ENCODE measurements at regions not wholly inside any gene's neighbourhood (a gene's known extent, or its start where the extent isn't known, plus 50 kb on each side); places are given as distances from the start of the nearest gene placed in this dataset.
"Not testable (repeated sequence)": the region's sequence is repeated elsewhere in the genome, so short reads cannot be mapped to it uniquely, and the experiment has no call there.

- DNase-seq: no peak
Observed at GRCh38 chr15:69660114-69660513, 207.5 kb downstream of the RPLP1 start.

GRCh38 chr15:69660658-69661405 is 208.2 kb downstream of the RPLP1 start:
- DNase-seq: no peak

- no peak for DNase-seq
Observed at GRCh38 chr15:69661446-69661845, 208.8 kb downstream of the RPLP1 start.

GRCh38 chr15:69661871-69662644 is 209.4 kb downstream of the RPLP1 start:
- no peak for DNase-seq

- no peak for DNase-seq
Observed at GRCh38 chr15:69662645-69663000, 210.0 kb downstream of the RPLP1 start.

- DNase-seq: no peak
Observed at GRCh38 chr15:69663441-69663840, 210.8 kb downstream of the RPLP1 start.

GRCh38 chr15:69663982-69664381 is 211.4 kb downstream of the RPLP1 start:
- DNase-seq: no peak

- DNase-seq: no peak
Observed at GRCh38 chr15:69664572-69665571, 212.3 kb downstream of the RPLP1 start.

GRCh38 chr15:69665641-69666111 is 213.1 kb downstream of the RPLP1 start:
- no peak for DNase-seq

- DNase-seq: peak in 1 of 5 donors; percentile 14
Observed at GRCh38 chr15:69666441-69666882, 213.8 kb downstream of the RPLP1 start.

GRCh38 chr15:69666921-69667811 is 214.5 kb downstream of the RPLP1 start:
- no peak for DNase-seq

- DNase-seq: no peak
Observed at GRCh38 chr15:69668039-69668705, 215.6 kb downstream of the RPLP1 start.

GRCh38 chr15:69668963-69669362 is 216.3 kb downstream of the RPLP1 start:
- peak in 1 of 5 donors; percentile 9 for DNase-seq

- no peak for DNase-seq
Observed at GRCh38 chr15:69669446-69669845, 216.8 kb downstream of the RPLP1 start.

- DNase-seq: no peak
Observed at GRCh38 chr15:69673291-69673881, 220.8 kb downstream of the RPLP1 start.

GRCh38 chr15:69675731-69676130 is 223.1 kb downstream of the RPLP1 start:
- DNase-seq: no peak

GRCh38 chr15:69677403-69677802 is 224.8 kb downstream of the RPLP1 start:
- no peak for DNase-seq

- DNase-seq: peak in 1 of 5 donors; percentile 52
Observed at GRCh38 chr15:69679623-69680228, 227.1 kb downstream of the RPLP1 start.

GRCh38 chr15:69684823-69685222 is 232.2 kb downstream of the RPLP1 start:
- DNase-seq: not testable (repeated sequence)

Data from T-helper 1 cell (primary cell).